Left ventricle myocardium inferior (tissue), 1 donor: ENCODE measurements at regions not wholly inside any gene's neighbourhood (a gene's known extent, or its start where the extent isn't known, plus 50 kb on each side); places are given as distances from the start of the nearest gene placed in this dataset.
A peak's percentile ranks its signal among the peaks of the same experiment; 100 is the strongest.

Experiments used
- DNase-seq: peaks from one replicate; pipeline ENCODE4 v3.0.0-alpha.2; 2020
- H3K27ac ChIP-seq: fragments of 200-600 bp; replicated peaks from 2 replicates; pipeline ENCODE4 v1.8.0; 2021
- H3K27me3 ChIP-seq: fragments of 200-600 bp; 2 replicates; pipeline ENCODE4 v1.8.0; 2021; ENCODE audit warnings: low read depth
- H3K36me3 ChIP-seq: fragments of 200-600 bp; 2 replicates; pipeline ENCODE4 v1.8.0; 2021
- H3K4me1 ChIP-seq: fragments of 200-600 bp; 2 replicates; pipeline ENCODE4 v1.8.0; 2021
- H3K4me3 ChIP-seq: fragments of 200-600 bp; 2 replicates; pipeline ENCODE4 v1.8.0; 2021; ENCODE audit warnings: mild to moderate bottlenecking, moderate library complexity
- H3K9me3 ChIP-seq: fragments of 200-600 bp; replicated peaks from 2 replicates; pipeline ENCODE4 v1.8.0; 2021
- CTCF ChIP-seq: fragments of 200-600 bp; IDR thresholded peaks from 2 replicates; pipeline ENCODE4 v1.8.0; 2021; ENCODE audit warnings: antibody characterized with exemption, mild to moderate bottlenecking, borderline replicate concordance
- intact Hi-C: fragments of 100-400 bp; cut with micrococcal nuclease; formaldehyde crosslinking; loops from one replicate; pipeline ENCODE4 v1.11.0; 2022
- donor health status: DM: no; HTN: yes; CAD: no; lungs with severe emphysema.

- Histone ChIP-seq H3K36me3 (no peaks in the 10 kb centered on the region), H3K27ac (no peak overlapping the region), H3K9me3 (no peaks in the 10 kb centered on the region), H3K27me3 (no peaks in the 10 kb centered on the region), H3K4me3 (no peak overlapping the region), H3K4me1 (peaks cover 14% of the 10 kb centered on the region)
- no peak for DNase-seq
- intact Hi-C loops, result loop anchor here (5.0 kb wide), 1 partner anchor 313 kb away; no protein-coding TSS in a partner anchor
- TF ChIP-seq CTCF, result no peak
Observed at GRCh38 chr7:18354108-18355085, 141.2 kb upstream of the HDAC9 start.

- H3K9me3 ChIP-seq, result no peaks in the 10 kb centered on the region
- peak overlapping the region; percentile 59 for H3K27ac ChIP-seq
- peak; percentile 79 for TF ChIP-seq CTCF
- DNase-seq, result no peak
- H3K36me3 ChIP-seq, result no peaks in the 10 kb centered on the region
- H3K4me3 ChIP-seq, result peak overlapping the region; percentile 37
- no peaks in the 10 kb centered on the region for H3K27me3 ChIP-seq
- H3K4me1 ChIP-seq, result peaks cover 14% of the 10 kb centered on the region
- intact Hi-C loops, result loop anchor here (5.0 kb wide), 1 partner anchor 311 kb away; no protein-coding TSS in a partner anchor
Observed at GRCh38 chr7:18356191-18356645, 139.3 kb upstream of the HDAC9 start.

GRCh38 chr7:18357691-18358090 is 137.9 kb upstream of the HDAC9 start:
- Histone ChIP-seq H3K4me1 (peaks cover 12% of the 10 kb centered on the region), H3K4me3 (no peak overlapping the region), H3K27me3 (no peaks in the 10 kb centered on the region), H3K36me3 (no peaks in the 10 kb centered on the region), H3K9me3 (no peaks in the 10 kb centered on the region), H3K27ac (no peak overlapping the region)
- intact Hi-C loops, result loop anchor here (2.0 to 5.0 kb wide), 2 partner anchors 209 to 310 kb away; no protein-coding TSS in a partner anchor
- TF ChIP-seq CTCF, result no peak
- no peak for DNase-seq

- no peaks in the 10 kb centered on the region for H3K36me3 ChIP-seq
- no peaks in the 10 kb centered on the region for H3K27me3 ChIP-seq
- H3K9me3 ChIP-seq, result no peaks in the 10 kb centered on the region
- no peak for DNase-seq
- H3K4me1 ChIP-seq, result peaks cover under 1% of the 10 kb centered on the region
- H3K27ac ChIP-seq, result no peak overlapping the region
- intact Hi-C loops, result no loop called here
- H3K4me3 ChIP-seq, result no peak overlapping the region
- TF ChIP-seq CTCF, result no peak
Observed at GRCh38 chr7:18361756-18362155, 133.8 kb upstream of the HDAC9 start.

GRCh38 chr7:18363751-18364380 is 131.7 kb upstream of the HDAC9 start:
- H3K36me3 ChIP-seq, result no peaks in the 10 kb centered on the region
- H3K4me3 ChIP-seq, result no peak overlapping the region
- intact Hi-C loops, result no loop called here
- no peaks in the 10 kb centered on the region for H3K9me3 ChIP-seq
- no peak for TF ChIP-seq CTCF
- H3K27ac ChIP-seq, result no peak overlapping the region
- no peaks in the 10 kb centered on the region for H3K4me1 ChIP-seq
- no peaks in the 10 kb centered on the region for H3K27me3 ChIP-seq
- no peak for DNase-seq
